HepG2 (cell line): ENCODE measurements at regions not wholly inside any gene's neighbourhood (a gene's known extent, or its start where the extent isn't known, plus 50 kb on each side); places are given as distances from the start of the nearest gene placed in this dataset.

Experiments used
- ATAC-seq: fragments of 200-7000 bp; cut with Tn5 transposase; 3 replicates; pipeline ENCODE4 v1.9.1; 2020; ENCODE audit warnings: mild to moderate bottlenecking, moderate library complexity
- BruUV-seq: library from RNA; stranded (reverse); fragments of 400-500 nt; replicated peaks from 2 replicates; lab custom pipeline; 2021; lab: Mats Ljungman, UMichigan
- CTCF ChIA-PET: fragments of 300-600 bp; formaldehyde crosslinking; extraction: SDS; loops from one replicate; lab custom pipeline; 2021; ENCODE audit warnings: low total read pairs, inconsistent platforms, low intra/inter-chr PET ratio; lab: Yijun Ruan, JAX
- POLR2A ChIA-PET: fragments of 350-600 bp; sonication (Branson Sonifier 250); formaldehyde crosslinking; loops from one replicate; lab custom pipeline; 2020; ENCODE audit warnings: antibody characterized with exemption, inconsistent platforms; lab: Yijun Ruan, JAX
- DNase-seq: peaks from one replicate; pipeline ENCODE4 v3.0.0-alpha.2; 2015; ENCODE audit warnings: low spot score
- FAIRE-seq: peaks from 3 replicates; lab custom pipeline; 2011; peaks lifted over from hg19 to GRCh38; lab: Jason Lieb, UNC
- H2AFZ ChIP-seq: one replicate; pipeline ENCODE4 v1.6.1; 2011; ENCODE audit warnings: low read length, inconsistent platforms
- H3K27ac ChIP-seq: fragments of 300-600 bp; 3 replicates; pipeline ENCODE4 v1.8.0; 2011; ENCODE audit warnings: mixed run types, mild to moderate bottlenecking, mixed read lengths, low read length, inconsistent platforms; ENCODE audit not compliant: insufficient read depth; ENCODE audit errors: extremely low read length
- H3K27me3 ChIP-seq, 2 experiments: fragments of 200-600 bp in 1 of 2; 2 replicates in 1 of 2; 3 replicates in 1 of 2; pipeline versions ENCODE4 v1.6.0 to v1.8.0; 2011; ENCODE audit warnings: low read length in 2 of 2, mild to moderate bottlenecking in 2 of 2, moderate library complexity in 2 of 2, inconsistent platforms in 1 of 2; ENCODE audit not compliant: insufficient read depth in 2 of 2, control insufficient read depth in 1 of 2
- H3K36me3 ChIP-seq, 2 experiments: fragments of 200-600 bp in 1 of 2; replicated peaks in 1 of 2; 2 replicates in 1 of 2; 3 replicates in 1 of 2; pipeline versions ENCODE4 v1.5.1 to v1.8.0; 2011; ENCODE audit warnings: low read length in 2 of 2, inconsistent platforms in 1 of 2; ENCODE audit not compliant: insufficient read depth in 2 of 2, control insufficient read depth in 1 of 2
- H3K4me1 ChIP-seq: 2 replicates; pipeline ENCODE4 v1.5.1; 2012; ENCODE audit warnings: low read length, inconsistent platforms; ENCODE audit not compliant: insufficient read depth
- H3K4me2 ChIP-seq: 2 replicates; pipeline ENCODE4 v1.6.0; 2011; ENCODE audit warnings: low read depth, low read length, inconsistent platforms
- H3K4me3 ChIP-seq, 3 experiments: fragments of 200-600 bp in 1 of 3; sonication (generic), shearing (Covaris generic) in 1 of 3; replicated peaks in 1 of 3; 2 replicates each; pipeline ENCODE4 v1.5.1; 2011 to 2016; ENCODE audit warnings: low read length in 3 of 3, inconsistent platforms in 2 of 3, low read depth in 2 of 3, mild to moderate bottlenecking in 2 of 3, control low read depth in 1 of 3, mixed read lengths in 1 of 3; ENCODE audit not compliant: insufficient read depth in 1 of 3
- H3K79me2 ChIP-seq: one replicate; pipeline ENCODE4 v1.6.1; 2011; ENCODE audit warnings: low read length, inconsistent platforms; ENCODE audit not compliant: insufficient read depth
- H3K9ac ChIP-seq: 2 replicates; pipeline ENCODE4 v1.6.0; 2011; ENCODE audit warnings: mild to moderate bottlenecking, low read depth, low read length, inconsistent platforms; ENCODE audit not compliant: insufficient read depth
- H3K9me3 ChIP-seq: 2 replicates; pipeline ENCODE4 v1.5.1; 2012; ENCODE audit warnings: mild to moderate bottlenecking, low read length
- H4K20me1 ChIP-seq: 2 replicates; pipeline ENCODE4 v1.6.0; 2011; ENCODE audit warnings: inconsistent platforms, mild to moderate bottlenecking, low read length, moderate library complexity; ENCODE audit not compliant: insufficient read depth
- ARNTL ChIP-seq: sonication (generic); formaldehyde crosslinking; IDR thresholded peaks from 2 replicates; pipeline ENCODE4 v1.4.0; 2020; ENCODE audit warnings: mild to moderate bottlenecking, missing genetic modification reagents
- HDAC6 ChIP-seq: fragments of 200-600 bp; sonication (generic); IDR thresholded peaks from 2 replicates; pipeline ENCODE4 v1.7.0; 2017; ENCODE audit warnings: mild to moderate bottlenecking, antibody characterized with exemption, low read length, low read depth
- JUND ChIP-seq: sonication (generic); formaldehyde crosslinking; IDR thresholded peaks from 2 replicates; pipeline ENCODE4 v1.8.0; 2022; ENCODE audit warnings: mild to moderate bottlenecking, missing genetic modification reagents
- PHF8 ChIP-seq: sonication (generic); formaldehyde crosslinking; IDR thresholded peaks from 2 replicates; pipeline ENCODE4 v1.5.0; 2020; ENCODE audit warnings: missing genetic modification reagents
- ZBTB38 ChIP-seq: sonication (generic); formaldehyde crosslinking; IDR thresholded peaks from 2 replicates; pipeline ENCODE4 v1.5.1; 2020; ENCODE audit warnings: mild to moderate bottlenecking, missing genetic modification reagents
- ZC3H13 ChIP-seq: sonication (generic); formaldehyde crosslinking; IDR thresholded peaks from 2 replicates; pipeline ENCODE4 v1.8.1; 2023; ENCODE audit warnings: mild to moderate bottlenecking, missing genetic modification reagents, moderate library complexity
- ZFX ChIP-seq: sonication (generic); formaldehyde crosslinking; IDR thresholded peaks from 2 replicates; pipeline ENCODE4 v1.4.0; 2020; ENCODE audit warnings: mild to moderate bottlenecking, low read depth, missing genetic modification reagents, moderate library complexity
- ZMYM3 ChIP-seq: sonication (generic); formaldehyde crosslinking; IDR thresholded peaks from 2 replicates; pipeline ENCODE4 v1.5.1; 2020; ENCODE audit warnings: mild to moderate bottlenecking, missing genetic modification reagents
- ZNF790 ChIP-seq: sonication (generic); formaldehyde crosslinking; IDR thresholded peaks from 2 replicates; pipeline ENCODE4 v1.8.0; 2022; ENCODE audit warnings: missing genetic modification reagents, mild to moderate bottlenecking, borderline replicate concordance
- WGBS: methylation state at CpG from one replicate; pipeline ENCODE4 v1.1.6; 2017; ENCODE audit warnings: low lambda C conversion rate; 5-methylcytosine and 5-hydroxymethylcytosine counted together
- in situ Hi-C: cut with HindIII; loops from 2 replicates; pipeline ENCODE4 v1.10.0; 2017; ENCODE audit warnings: low pct_unique_long_range_greater_than_20kb; ENCODE audit not compliant: extremely low pct_ligation_motif_present
- intact Hi-C: fragments of 100-400 bp; cut with micrococcal nuclease; formaldehyde crosslinking; loops from one replicate; pipeline ENCODE4 v1.10.0; 2022; ENCODE audit not compliant: unreplicated experiment
- TF ChIP-seq, protein P1 (sequence below): IDR thresholded peaks from 2 replicates; pipeline ENCODE4 v1.6.1; 2016; ENCODE audit warnings: missing compliant biosample characterization, missing genetic modification reagents, borderline replicate concordance
- TF ChIP-seq, protein P2 (sequence below): sonication (generic); formaldehyde crosslinking; IDR thresholded peaks from 2 replicates; pipeline ENCODE4 v1.8.0; 2022; ENCODE audit warnings: mild to moderate bottlenecking, missing genetic modification reagents
- TF ChIP-seq, protein P3 (sequence below): sonication (generic); formaldehyde crosslinking; conservative IDR thresholded peaks from 2 replicates; pipeline ENCODE4 v1.5.0; 2020; ENCODE audit warnings: missing genetic modification reagents
- TF ChIP-seq, protein P4 (sequence below): sonication (generic); formaldehyde crosslinking; IDR thresholded peaks from 2 replicates; pipeline ENCODE4 v1.5.0; 2020; ENCODE audit warnings: missing genetic modification reagents, mild to moderate bottlenecking, borderline replicate concordance
- TF ChIP-seq, protein P5 (sequence below): sonication (generic); formaldehyde crosslinking; IDR thresholded peaks from 2 replicates; pipeline ENCODE4 v1.4.0; 2020; ENCODE audit warnings: missing genetic modification reagents, mild to moderate bottlenecking, borderline replicate concordance
- TF ChIP-seq, protein P6 (sequence below): IDR thresholded peaks from 2 replicates; pipeline ENCODE4 v1.6.1; 2018; ENCODE audit warnings: missing genetic modification reagents, mild to moderate bottlenecking, missing compliant biosample characterization

DNA sequence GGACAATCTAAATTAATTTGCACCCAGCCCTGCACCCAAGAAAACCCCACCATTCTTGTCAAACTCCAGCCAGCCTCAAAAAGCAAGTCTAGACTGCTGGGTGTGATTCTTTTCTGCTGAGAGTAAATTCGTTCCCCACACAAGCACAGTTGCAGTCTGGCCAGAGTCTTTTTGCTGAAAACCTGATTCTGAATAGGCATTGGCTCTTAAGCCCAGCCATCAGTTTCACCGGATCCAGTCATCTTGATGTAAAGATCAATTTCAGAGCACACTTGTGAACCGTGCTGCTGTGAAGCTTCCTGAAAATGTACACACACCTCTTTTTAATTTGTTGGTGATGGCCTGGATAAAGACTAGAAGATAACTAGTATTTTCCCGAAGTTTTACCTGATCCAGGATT lies 159.4 kb upstream of the GGTLC1 start:
- FAIRE-seq (peak; percentile 18), ATAC-seq (no peak), DNase-seq (no peak)
- intact Hi-C loops = no loop called here
- CTCF ChIA-PET = no interaction called here
- no peaks in the 10 kb centered on the region for H3K79me2 ChIP-seq
- TF ChIP-seq, protein P1, sequence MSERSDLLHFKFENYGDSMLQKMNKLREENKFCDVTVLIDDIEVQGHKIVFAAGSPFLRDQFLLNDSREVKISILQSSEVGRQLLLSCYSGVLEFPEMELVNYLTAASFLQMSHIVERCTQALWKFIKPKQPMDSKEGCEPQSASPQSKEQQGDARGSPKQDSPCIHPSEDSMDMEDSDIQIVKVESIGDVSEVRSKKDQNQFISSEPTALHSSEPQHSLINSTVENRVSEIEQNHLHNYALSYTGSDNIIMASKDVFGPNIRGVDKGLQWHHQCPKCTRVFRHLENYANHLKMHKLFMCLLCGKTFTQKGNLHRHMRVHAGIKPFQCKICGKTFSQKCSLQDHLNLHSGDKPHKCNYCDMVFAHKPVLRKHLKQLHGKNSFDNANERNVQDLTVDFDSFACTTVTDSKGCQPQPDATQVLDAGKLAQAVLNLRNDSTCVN (CRISPR knock-in tag) = no peak
- TF ChIP-seq, protein P2, sequence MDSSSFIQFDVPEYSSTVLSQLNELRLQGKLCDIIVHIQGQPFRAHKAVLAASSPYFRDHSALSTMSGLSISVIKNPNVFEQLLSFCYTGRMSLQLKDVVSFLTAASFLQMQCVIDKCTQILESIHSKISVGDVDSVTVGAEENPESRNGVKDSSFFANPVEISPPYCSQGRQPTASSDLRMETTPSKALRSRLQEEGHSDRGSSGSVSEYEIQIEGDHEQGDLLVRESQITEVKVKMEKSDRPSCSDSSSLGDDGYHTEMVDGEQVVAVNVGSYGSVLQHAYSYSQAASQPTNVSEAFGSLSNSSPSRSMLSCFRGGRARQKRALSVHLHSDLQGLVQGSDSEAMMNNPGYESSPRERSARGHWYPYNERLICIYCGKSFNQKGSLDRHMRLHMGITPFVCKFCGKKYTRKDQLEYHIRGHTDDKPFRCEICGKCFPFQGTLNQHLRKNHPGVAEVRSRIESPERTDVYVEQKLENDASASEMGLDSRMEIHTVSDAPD (CRISPR knock-in tag) = no peak
- no peak for TF ChIP-seq JUND
- TF ChIP-seq, protein P3, sequence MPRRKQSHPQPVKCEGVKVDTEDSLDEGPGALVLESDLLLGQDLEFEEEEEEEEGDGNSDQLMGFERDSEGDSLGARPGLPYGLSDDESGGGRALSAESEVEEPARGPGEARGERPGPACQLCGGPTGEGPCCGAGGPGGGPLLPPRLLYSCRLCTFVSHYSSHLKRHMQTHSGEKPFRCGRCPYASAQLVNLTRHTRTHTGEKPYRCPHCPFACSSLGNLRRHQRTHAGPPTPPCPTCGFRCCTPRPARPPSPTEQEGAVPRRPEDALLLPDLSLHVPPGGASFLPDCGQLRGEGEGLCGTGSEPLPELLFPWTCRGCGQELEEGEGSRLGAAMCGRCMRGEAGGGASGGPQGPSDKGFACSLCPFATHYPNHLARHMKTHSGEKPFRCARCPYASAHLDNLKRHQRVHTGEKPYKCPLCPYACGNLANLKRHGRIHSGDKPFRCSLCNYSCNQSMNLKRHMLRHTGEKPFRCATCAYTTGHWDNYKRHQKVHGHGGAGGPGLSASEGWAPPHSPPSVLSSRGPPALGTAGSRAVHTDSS (CRISPR knock-in tag) = no peak
- no peak for TF ChIP-seq ZMYM3 (CRISPR knock-in tag)
- TF ChIP-seq, protein P4, sequence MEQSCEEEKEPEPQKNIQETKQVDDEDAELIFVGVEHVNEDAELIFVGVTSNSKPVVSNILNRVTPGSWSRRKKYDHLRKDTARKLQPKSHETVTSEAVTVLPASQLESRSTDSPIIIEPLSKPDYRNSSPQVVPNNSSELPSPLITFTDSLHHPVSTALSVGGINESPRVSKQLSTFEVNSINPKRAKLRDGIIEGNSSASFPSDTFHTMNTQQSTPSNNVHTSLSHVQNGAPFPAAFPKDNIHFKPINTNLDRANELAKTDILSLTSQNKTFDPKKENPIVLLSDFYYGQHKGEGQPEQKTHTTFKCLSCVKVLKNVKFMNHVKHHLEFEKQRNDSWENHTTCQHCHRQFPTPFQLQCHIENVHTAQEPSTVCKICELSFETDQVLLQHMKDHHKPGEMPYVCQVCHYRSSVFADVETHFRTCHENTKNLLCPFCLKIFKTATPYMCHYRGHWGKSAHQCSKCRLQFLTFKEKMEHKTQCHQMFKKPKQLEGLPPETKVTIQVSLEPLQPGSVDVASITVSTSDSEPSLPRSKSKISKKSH (CRISPR knock-in tag) = no peak
- TF ChIP-seq PHF8 = no peak
- TF ChIP-seq ZC3H13 (CRISPR knock-in tag) = no peak
- no peak for TF ChIP-seq ARNTL (CRISPR knock-in tag)
- no peak for TF ChIP-seq ZFX (CRISPR knock-in tag)
- no peak for TF ChIP-seq HDAC6
- TF ChIP-seq ZBTB38 (CRISPR knock-in tag) = no peak
- TF ChIP-seq, protein P5, sequence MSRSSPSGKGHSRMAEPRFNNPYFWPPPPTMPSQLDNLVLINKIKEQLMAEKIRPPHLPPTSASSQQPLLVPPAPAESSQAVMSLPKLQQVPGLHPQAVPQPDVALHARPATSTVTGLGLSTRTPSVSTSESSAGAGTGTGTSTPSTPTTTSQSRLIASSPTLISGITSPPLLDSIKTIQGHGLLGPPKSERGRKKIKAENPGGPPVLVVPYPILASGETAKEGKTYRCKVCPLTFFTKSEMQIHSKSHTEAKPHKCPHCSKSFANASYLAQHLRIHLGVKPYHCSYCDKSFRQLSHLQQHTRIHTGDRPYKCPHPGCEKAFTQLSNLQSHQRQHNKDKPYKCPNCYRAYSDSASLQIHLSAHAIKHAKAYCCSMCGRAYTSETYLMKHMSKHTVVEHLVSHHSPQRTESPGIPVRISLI (CRISPR knock-in tag) = no peak
- TF ChIP-seq, protein P6, sequence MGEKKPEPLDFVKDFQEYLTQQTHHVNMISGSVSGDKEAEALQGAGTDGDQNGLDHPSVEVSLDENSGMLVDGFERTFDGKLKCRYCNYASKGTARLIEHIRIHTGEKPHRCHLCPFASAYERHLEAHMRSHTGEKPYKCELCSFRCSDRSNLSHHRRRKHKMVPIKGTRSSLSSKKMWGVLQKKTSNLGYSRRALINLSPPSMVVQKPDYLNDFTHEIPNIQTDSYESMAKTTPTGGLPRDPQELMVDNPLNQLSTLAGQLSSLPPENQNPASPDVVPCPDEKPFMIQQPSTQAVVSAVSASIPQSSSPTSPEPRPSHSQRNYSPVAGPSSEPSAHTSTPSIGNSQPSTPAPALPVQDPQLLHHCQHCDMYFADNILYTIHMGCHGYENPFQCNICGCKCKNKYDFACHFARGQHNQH (CRISPR knock-in tag) = no peak
- TF ChIP-seq ZNF790 (CRISPR knock-in tag) = no peak
- 0 out of 2 replicates have a peak, but pooled peaks cover 3% of the 10 kb centered on the region for H4K20me1 ChIP-seq
- no peak overlapping the region for H3K4me2 ChIP-seq
- no peaks in the 10 kb centered on the region; a peak in 1 of 5 replicates for H3K27me3 ChIP-seq
- no peak overlapping the region for H2AFZ ChIP-seq
- in situ Hi-C loops = no loop called here
- H3K36me3 ChIP-seq = no peaks in the 10 kb centered on the region
- H3K27ac ChIP-seq = no peak overlapping the region
- H3K9ac ChIP-seq = no peak overlapping the region
- H3K4me3 ChIP-seq = no peak overlapping the region
- BruUV-seq = no TSS peak
- H3K4me1 ChIP-seq = no peaks in the 10 kb centered on the region
- no peaks in the 10 kb centered on the region for H3K9me3 ChIP-seq
- POLR2A ChIA-PET = no interaction called here
- under 1% methylated on average over 4 of the region's 4 CpGs for WGBS
